IMR-90 (cell line): ENCODE measurements at regions not wholly inside any gene's neighbourhood (a gene's known extent, or its start where the extent isn't known, plus 50 kb on each side); places are given as distances from the start of the nearest gene placed in this dataset.

Experiments
- ATAC-seq: fragments of 200-7000 bp; cut with Tn5 transposase; 2 replicates; pipeline ENCODE4 v1.9.1; 2020; ENCODE audit warnings: low read depth, mild to moderate bottlenecking, moderate library complexity
- BruUV-seq: library from RNA; stranded (reverse); fragments of 400-500 nt; replicated peaks from 2 replicates; lab custom pipeline; 2021; lab: Mats Ljungman, UMichigan
- CTCF ChIA-PET: fragments of 300-600 bp; formaldehyde crosslinking; extraction: SDS; loops from one replicate; lab custom pipeline; 2021; ENCODE audit warnings: antibody characterized with exemption; lab: Yijun Ruan, JAX
- POLR2A ChIA-PET: fragments of 300-600 bp; sonication (Branson Sonifier 250); formaldehyde crosslinking; loops from one replicate; lab custom pipeline; 2022; ENCODE audit warnings: antibody characterized with exemption; ENCODE audit not compliant: unreplicated experiment; lab: Charles Lee
- DNase-seq: peaks from one replicate; pipeline ENCODE4 v3.0.0; 2013
- H2AFZ ChIP-seq: replicated peaks from 2 replicates; pipeline ENCODE3; 2013; ENCODE audit warnings: low read length, mild to moderate bottlenecking; ENCODE audit not compliant: poor library complexity
- H2AK5ac ChIP-seq: 2 replicates; pipeline ENCODE4 v1.6.1; 2013; ENCODE audit warnings: low read depth, low read length, inconsistent platforms
- H2AK9ac ChIP-seq: replicated peaks from 2 replicates; pipeline ENCODE3; 2013; ENCODE audit warnings: mild to moderate bottlenecking, low read depth, low read length, moderate library complexity; ENCODE audit not compliant: poor library complexity
- H2BK120ac ChIP-seq: 2 replicates; pipeline ENCODE4 v1.6.1; 2013; ENCODE audit warnings: low read depth, low read length, inconsistent platforms
- H2BK15ac ChIP-seq: 3 replicates; pipeline ENCODE4 v1.6.1; 2013; ENCODE audit warnings: low read depth, low read length, inconsistent platforms
- H2BK20ac ChIP-seq: 2 replicates; pipeline ENCODE4 v1.6.1; 2013; ENCODE audit warnings: low read depth, mild to moderate bottlenecking, inconsistent platforms, low read length, moderate library complexity
- H2BK5ac ChIP-seq: 2 replicates; pipeline ENCODE4 v1.6.1; 2013; ENCODE audit warnings: mild to moderate bottlenecking, low read depth, low read length, inconsistent platforms; ENCODE audit not compliant: poor library complexity, severe bottlenecking
- H3K14ac ChIP-seq: replicated peaks from 2 replicates; pipeline ENCODE4 v1.6.1; 2013; ENCODE audit warnings: low read depth, low read length, inconsistent platforms
- H3K18ac ChIP-seq: 2 replicates; pipeline ENCODE4 v1.6.1; 2013; ENCODE audit warnings: low read depth, low read length, control low read depth
- H3K23ac ChIP-seq: 2 replicates; pipeline ENCODE4 v1.6.1; 2013; ENCODE audit warnings: low read depth, low read length, inconsistent platforms
- H3K27ac ChIP-seq: 2 replicates; pipeline ENCODE4 v1.5.1; 2013; ENCODE audit warnings: mild to moderate bottlenecking, control low read depth, low read length; ENCODE audit not compliant: insufficient read depth
- H3K27me3 ChIP-seq: 2 replicates; pipeline ENCODE4 v1.6.1; 2013; ENCODE audit warnings: low read length; ENCODE audit not compliant: control insufficient read depth, insufficient read depth
- H3K36me3 ChIP-seq: 2 replicates; pipeline ENCODE4 v1.6.1; 2013; ENCODE audit warnings: low read length, mixed read lengths; ENCODE audit not compliant: control insufficient read depth, insufficient read depth
- H3K4ac ChIP-seq: 2 replicates; pipeline ENCODE4 v1.6.1; 2013; ENCODE audit warnings: low read depth, low read length, inconsistent platforms
- H3K4me1 ChIP-seq: 2 replicates; pipeline ENCODE4 v1.6.1; 2013; ENCODE audit warnings: low read length, mixed read lengths; ENCODE audit not compliant: control insufficient read depth, insufficient read depth
- H3K4me2 ChIP-seq: 2 replicates; pipeline ENCODE4 v1.6.1; 2013; ENCODE audit warnings: low read depth, mild to moderate bottlenecking, control low read depth, low read length, moderate library complexity
- H3K4me3 ChIP-seq: 2 replicates; pipeline ENCODE4 v1.5.1; 2013; ENCODE audit warnings: low read depth, mild to moderate bottlenecking, control low read depth, low read length, moderate library complexity; ENCODE audit not compliant: insufficient read depth
- H3K56ac ChIP-seq: 2 replicates; pipeline ENCODE4 v1.6.1; 2013; ENCODE audit warnings: low read length, inconsistent platforms; ENCODE audit not compliant: insufficient read depth; ENCODE audit errors: extremely low read depth
- H3K79me1 ChIP-seq, 2 experiments: 2 replicates each; pipeline ENCODE4 v1.6.1; 2013; ENCODE audit warnings: low read length in 2 of 2, inconsistent platforms in 1 of 2, low read depth in 1 of 2
- H3K9ac ChIP-seq: 2 replicates; pipeline ENCODE4 v1.6.1; 2013; ENCODE audit warnings: low read depth, low read length, control low read depth
- H3K9me1 ChIP-seq: 2 replicates; pipeline ENCODE4 v1.6.1; 2013; ENCODE audit warnings: low read length, inconsistent platforms; ENCODE audit not compliant: insufficient read depth
- H3K9me3 ChIP-seq: 2 replicates; pipeline ENCODE4 v1.6.1; 2013; ENCODE audit warnings: low read length; ENCODE audit not compliant: control insufficient read depth, insufficient read depth
- H4K20me1 ChIP-seq: 2 replicates; pipeline ENCODE4 v1.6.1; 2013; ENCODE audit warnings: low read length, inconsistent platforms; ENCODE audit not compliant: insufficient read depth
- H4K5ac ChIP-seq: 2 replicates; pipeline ENCODE4 v1.6.1; 2013; ENCODE audit warnings: mild to moderate bottlenecking, low read depth, low read length, control low read depth
- H4K8ac ChIP-seq, 2 experiments: 2 replicates each; pipeline ENCODE4 v1.6.1; 2013; ENCODE audit warnings: low read depth in 2 of 2, low read length in 2 of 2, control low read depth in 1 of 2, inconsistent platforms in 1 of 2
- H4K91ac ChIP-seq: 2 replicates; pipeline ENCODE4 v1.6.1; 2013; ENCODE audit warnings: low read depth, low read length, inconsistent platforms; ENCODE audit not compliant: insufficient read depth
- BHLHE40 ChIP-seq: fragments of 150-350 bp; IDR thresholded peaks from 2 replicates; pipeline ENCODE4 v1.6.1; 2016; ENCODE audit warnings: mild to moderate bottlenecking, low read depth, low read length
- CEBPB ChIP-seq: IDR thresholded peaks from 2 replicates; pipeline ENCODE4 v1.6.1; 2012; ENCODE audit warnings: low read depth, low read length, improper control_type of control experiment
- CHD1 ChIP-seq: IDR thresholded peaks from 2 replicates; pipeline ENCODE4 v1.6.1; 2012; ENCODE audit warnings: low read depth, low read length, improper control_type of control experiment
- FOS ChIP-seq: fragments of 150-350 bp; IDR thresholded peaks from 2 replicates; pipeline ENCODE4 v1.6.1; 2016; ENCODE audit warnings: low read depth, low read length
- MAFK ChIP-seq: IDR thresholded peaks from 2 replicates; pipeline ENCODE4 v1.6.1; 2012; ENCODE audit warnings: low read depth, low read length, improper control_type of control experiment
- MAZ ChIP-seq: IDR thresholded peaks from 2 replicates; pipeline ENCODE4 v1.6.1; 2012; ENCODE audit warnings: low read depth, mild to moderate bottlenecking, low read length, improper control_type of control experiment, moderate library complexity, borderline replicate concordance
- MXI1 ChIP-seq: IDR thresholded peaks from 2 replicates; pipeline ENCODE4 v1.6.1; 2012; ENCODE audit warnings: low read depth, mild to moderate bottlenecking, low read length, moderate library complexity, borderline replicate concordance
- NFE2L2 ChIP-seq: fragments of 150-350 bp; IDR thresholded peaks from 2 replicates; pipeline ENCODE4 v1.6.1; 2016; ENCODE audit warnings: low read depth, mild to moderate bottlenecking, low read length
- POLR2A ChIP-seq: IDR thresholded peaks from 2 replicates; pipeline ENCODE4 v1.6.1; 2012; ENCODE audit warnings: mild to moderate bottlenecking, low read depth, low read length
- RAD21 ChIP-seq: IDR thresholded peaks from 2 replicates; pipeline ENCODE4 v1.6.1; 2012; ENCODE audit warnings: low read length, improper control_type of control experiment
- RCOR1 ChIP-seq: IDR thresholded peaks from 2 replicates; pipeline ENCODE4 v1.6.1; 2012; ENCODE audit warnings: mild to moderate bottlenecking, low read length, improper control_type of control experiment; ENCODE audit not compliant: insufficient replicate concordance
- SMC3 ChIP-seq: fragments of 150-350 bp; IDR thresholded peaks from 2 replicates; pipeline ENCODE4 v1.6.1; 2016; ENCODE audit warnings: low read depth, mild to moderate bottlenecking, antibody characterized with exemption, low read length, moderate library complexity
- WGBS, 2 experiments: methylation state at CpG; one replicate each; pipeline versions ENCODE4 v1.1.5 to v1.1.7; 2013; ENCODE audit warnings: missing lambda C conversion rate in 2 of 2; ENCODE audit not compliant: insufficient read length in 1 of 2; ENCODE audit errors: extremely low coverage in 2 of 2; 5-methylcytosine and 5-hydroxymethylcytosine counted together
- dilution Hi-C: fragments of 300-500 bp; cut with HindIII; formaldehyde crosslinking; loops from one replicate; pipeline ENCODE4 v1.14.3; 2018; ENCODE audit warnings: low sequenced_read_pairs; ENCODE audit not compliant: unreplicated experiment
- in situ Hi-C: fragments of 300-500 bp; cut with MboI; formaldehyde crosslinking; loops from 3 replicates; pipeline ENCODE4 v1.14.3; 2019; ENCODE audit warnings: low sequenced_read_pairs, inconsistent platforms, mixed read lengths
- intact Hi-C: fragments of 100-400 bp; cut with micrococcal nuclease; formaldehyde crosslinking; loops from 2 replicates; pipeline ENCODE4 v1.10.0; 2022
- TF ChIP-seq, protein P1 (sequence below): fragments of 150-350 bp; IDR thresholded peaks from 2 replicates; pipeline ENCODE4 v1.6.1; 2017; ENCODE audit warnings: mild to moderate bottlenecking, antibody characterized with exemption, low read length, low read depth

DNA sequence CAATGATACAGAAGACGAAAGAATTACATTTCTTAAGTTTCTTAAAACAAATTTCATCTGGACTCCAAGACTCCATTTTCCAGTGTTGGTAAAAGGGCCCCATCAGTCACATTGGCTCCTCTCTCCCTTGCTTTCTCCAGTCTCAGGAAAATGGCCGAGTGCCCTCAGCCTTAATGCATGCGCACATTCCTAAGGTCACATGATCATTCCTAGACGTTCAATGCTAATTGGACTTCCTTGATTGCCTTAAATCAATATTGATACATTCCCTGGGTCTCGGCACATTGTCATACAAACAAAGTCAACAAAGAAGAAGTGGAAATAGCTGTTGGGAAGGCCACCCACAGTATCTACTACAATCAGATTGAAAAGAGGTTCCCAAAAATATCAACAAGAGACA is 413.6 kb upstream of the GRAMD2B start:
- no peak overlapping the region for H3K4me2 ChIP-seq
- H2BK15ac ChIP-seq = no peak overlapping the region
- H3K18ac ChIP-seq = no peak overlapping the region
- no peaks in the 10 kb centered on the region for H4K20me1 ChIP-seq
- H4K8ac ChIP-seq = no peak overlapping the region
- in situ Hi-C loops = no loop called here
- H3K23ac ChIP-seq = no peak overlapping the region
- H3K4me1 ChIP-seq = peaks cover 4% of the 10 kb centered on the region; the same call in 1 of the 2 replicates
- BruUV-seq = no TSS peak
- dilution Hi-C loops = no loop called here
- no peak overlapping the region for H3K27ac ChIP-seq
- no peak overlapping the region for H2BK120ac ChIP-seq
- H3K4me3 ChIP-seq = no peak overlapping the region
- no peaks in the 10 kb centered on the region for H3K9me1 ChIP-seq
- no peak overlapping the region for H3K14ac ChIP-seq
- no peak overlapping the region for H3K9ac ChIP-seq
- H3K56ac ChIP-seq = no peak overlapping the region
- ATAC-seq (no peak), DNase-seq (no peak)
- POLR2A ChIA-PET = no interaction called here
- no peak overlapping the region for H4K5ac ChIP-seq
- no CpG with 5 or more reads among the region's 5 CpGs for WGBS, 2 experiments
- H3K79me1 ChIP-seq = no peaks in the 10 kb centered on the region
- CTCF ChIA-PET = no interaction called here
- H2BK20ac ChIP-seq = no peak overlapping the region
- TF ChIP-seq SMC3 (no peak), BHLHE40 (no peak), FOS (no peak), RCOR1 (no peak), MAFK (no peak), CEBPB (no peak), MAZ (no peak), POLR2A (no peak), MXI1 (no peak), RAD21 (no peak), CHD1 (no peak), NFE2L2 (no peak)
- TF ChIP-seq, protein P1, sequence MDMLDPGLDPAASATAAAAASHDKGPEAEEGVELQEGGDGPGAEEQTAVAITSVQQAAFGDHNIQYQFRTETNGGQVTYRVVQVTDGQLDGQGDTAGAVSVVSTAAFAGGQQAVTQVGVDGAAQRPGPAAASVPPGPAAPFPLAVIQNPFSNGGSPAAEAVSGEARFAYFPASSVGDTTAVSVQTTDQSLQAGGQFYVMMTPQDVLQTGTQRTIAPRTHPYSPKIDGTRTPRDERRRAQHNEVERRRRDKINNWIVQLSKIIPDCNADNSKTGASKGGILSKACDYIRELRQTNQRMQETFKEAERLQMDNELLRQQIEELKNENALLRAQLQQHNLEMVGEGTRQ = no peak
- H2AK9ac ChIP-seq = no peak overlapping the region
- H2AFZ ChIP-seq = no peak overlapping the region
- no peaks in the 10 kb centered on the region for H3K27me3 ChIP-seq
- intact Hi-C loops = no loop called here
- H3K4ac ChIP-seq = no peak overlapping the region
- no peaks in the 10 kb centered on the region for H3K9me3 ChIP-seq
- H2BK5ac ChIP-seq = no peak overlapping the region
- no peaks in the 10 kb centered on the region for H3K36me3 ChIP-seq
- no peak overlapping the region for H4K91ac ChIP-seq
- H2AK5ac ChIP-seq = no peak overlapping the region
